Tibial artery (tissue), 4 donors: ENCODE measurements at regions not wholly inside any gene's neighbourhood (a gene's known extent, or its start where the extent isn't known, plus 50 kb on each side); places are given as distances from the start of the nearest gene placed in this dataset.

Experiments used
- DNase-seq, 2 donors: peaks; one replicate each; pipeline ENCODE4 v3.0.0-alpha.2; 2019
- H3K27ac ChIP-seq, 2 donors: fragments of 200-600 bp; sonication (generic) in 1 of 2; 1 replicate in 1 of 2; 2 replicates in 1 of 2; pipeline ENCODE4 v1.5.1; 2018 to 2019; ENCODE audit warnings: mild to moderate bottlenecking in 1 of 2
- H3K27me3 ChIP-seq, 2 donors: fragments of 200-600 bp; sonication (generic) in 1 of 2; one replicate each; pipeline versions ENCODE4 v1.5.1 to v1.6.0; 2016 to 2019
- H3K36me3 ChIP-seq, 3 donors: fragments of 200-600 bp; sonication (generic) in 2 of 3; one replicate each; pipeline ENCODE4 v1.5.1; 2016 to 2019; ENCODE audit warnings: mild to moderate bottlenecking in 2 of 3
- H3K4me1 ChIP-seq, 4 donors: fragments of 200-600 bp; sonication (generic) in 2 of 4; 1 replicate in 3 of 4; 2 replicates in 1 of 4; pipeline ENCODE4 v1.5.1; 2016 to 2019
- H3K4me3 ChIP-seq, 2 donors: fragments of 200-600 bp; sonication (generic) in 1 of 2; 1 replicate in 1 of 2; 2 replicates in 1 of 2; pipeline ENCODE4 v1.5.1; 2018 to 2019; ENCODE audit warnings: mild to moderate bottlenecking in 2 of 2
- H3K9me3 ChIP-seq, 3 donors: fragments of 200-600 bp; sonication (generic) in 1 of 3; one replicate each; pipeline ENCODE4 v1.5.1; 2016 to 2019
- CTCF ChIP-seq, 2 experiments: fragments of 200-600 bp in 1 of 2; fragments of 450-650 bp in 1 of 2; IDR thresholded peaks; one replicate each; pipeline ENCODE4 v1.5.1; 2017 to 2019; ENCODE audit warnings: antibody characterized with exemption in 2 of 2, mild to moderate bottlenecking in 1 of 2, moderate library complexity in 1 of 2
- intact Hi-C: fragments of 100-400 bp; cut with DNase I; formaldehyde crosslinking; loops from one replicate; pipeline ENCODE4 v1.15.0; 2023; ENCODE audit warnings: low total_unique reads

DNA sequence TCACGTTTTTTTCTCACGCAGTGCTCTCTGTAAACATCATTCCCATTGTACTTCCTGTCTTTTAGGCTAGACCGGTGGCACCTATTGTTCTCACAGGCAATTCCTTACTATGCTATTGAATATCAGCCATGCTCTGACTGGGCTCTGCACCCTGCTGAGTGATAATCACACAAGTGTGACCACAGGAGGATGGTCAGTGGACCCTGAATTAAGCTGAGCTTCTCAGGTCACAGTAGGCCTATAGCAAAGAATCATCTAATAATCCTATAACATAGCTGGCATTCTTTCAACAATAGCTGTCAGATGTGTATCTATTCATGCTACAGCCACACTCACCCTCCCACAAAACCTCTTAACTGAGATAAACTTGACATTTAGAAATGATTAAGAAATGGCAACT lies 2399.8 kb upstream of the TENM3 start:
- Histone ChIP-seq H3K4me3 (no peak overlapping the region), H3K27ac (no peak overlapping the region), H3K9me3 (no peaks in the 10 kb centered on the region), H3K27me3 (no peaks in the 10 kb centered on the region), H3K4me1 (no peaks in the 10 kb centered on the region), H3K36me3 (no peaks in the 10 kb centered on the region)
- intact Hi-C loops, result no loop called here
- DNase-seq, result no peak
- TF ChIP-seq CTCF (IDR thresholded peaks at IDR 0.05), result no peak

DNA sequence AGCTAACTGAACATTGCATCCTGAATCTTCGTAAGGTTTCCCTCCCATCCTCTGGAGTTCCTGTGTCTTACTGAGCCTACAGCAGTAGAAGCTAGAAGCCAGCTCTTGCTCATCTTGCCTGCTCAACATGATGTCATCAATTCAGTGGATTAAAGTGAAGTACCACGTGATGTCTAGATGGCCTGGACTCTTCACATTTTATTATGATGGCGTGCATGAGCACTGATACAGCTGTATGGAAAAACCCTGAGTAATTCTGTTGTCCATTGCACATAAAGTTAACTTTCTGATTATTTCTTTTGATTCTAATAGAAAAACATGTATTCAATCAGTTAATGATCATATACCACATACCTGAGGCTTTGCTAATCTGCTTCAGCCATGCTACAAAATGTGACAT lies 2387.7 kb upstream of the TENM3 start:
- no peaks in the 10 kb centered on the region for H3K36me3 ChIP-seq
- H3K27ac ChIP-seq, result no peak overlapping the region
- DNase-seq, result no peak
- no peaks in the 10 kb centered on the region for H3K4me1 ChIP-seq
- no peak overlapping the region for H3K4me3 ChIP-seq
- no peak for TF ChIP-seq CTCF (IDR thresholded peaks at IDR 0.05)
- H3K9me3 ChIP-seq, result peaks cover 0 to 2% (median 0%) of the 10 kb centered on the region in 3 donors
- intact Hi-C loops, result no loop called here
- no peaks in the 10 kb centered on the region for H3K27me3 ChIP-seq

- DNase-seq, result no peak
- intact Hi-C loops, result no loop called here
- H3K9me3 ChIP-seq, result peaks cover 0 to 4% (median 0%) of the 10 kb centered on the region in 3 donors
- H3K27ac ChIP-seq, result no peak overlapping the region
- no peak overlapping the region for H3K4me3 ChIP-seq
- no peak for TF ChIP-seq CTCF (IDR thresholded peaks at IDR 0.05)
- no peaks in the 10 kb centered on the region for H3K4me1 ChIP-seq
- H3K36me3 ChIP-seq, result no peaks in the 10 kb centered on the region
- no peaks in the 10 kb centered on the region for H3K27me3 ChIP-seq
Observed at GRCh38 chr4:179858221-179858620, 2385.0 kb upstream of the TENM3 start.

DNA sequence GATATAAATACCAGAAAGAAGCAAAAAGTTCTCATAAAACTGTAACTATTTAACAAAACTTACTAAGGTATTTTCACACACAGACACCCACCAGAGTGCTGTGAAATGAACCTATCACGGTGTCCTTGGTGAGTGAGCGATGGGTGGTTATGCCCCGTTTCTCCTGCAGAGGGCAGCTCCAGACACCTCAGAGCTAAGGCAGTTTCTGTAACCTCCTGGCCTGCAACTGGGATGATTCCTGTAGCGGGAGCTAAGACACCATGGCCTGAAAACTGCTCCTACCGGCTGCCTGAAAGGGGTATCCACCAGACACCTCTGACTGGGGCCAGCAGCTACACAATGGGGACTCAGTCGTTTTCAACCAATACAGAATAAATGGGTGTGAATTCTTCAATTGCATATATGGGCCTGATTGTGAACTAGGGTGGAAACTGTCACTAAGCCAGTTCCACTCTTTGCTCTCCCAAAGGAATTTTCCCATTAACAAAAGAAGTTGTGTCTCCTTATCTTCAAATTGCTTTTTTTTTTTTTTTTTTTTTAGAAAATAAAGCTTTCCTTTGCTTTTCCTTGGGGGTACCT lies 2375.8 kb upstream of the TENM3 start:
- Histone ChIP-seq H3K27ac (no peak overlapping the region), H3K4me3 (no peak overlapping the region), H3K9me3 (no peaks in the 10 kb centered on the region), H3K27me3 (no peaks in the 10 kb centered on the region), H3K36me3 (no peaks in the 10 kb centered on the region), H3K4me1 (no peaks in the 10 kb centered on the region)
- no peak for TF ChIP-seq CTCF (IDR thresholded peaks at IDR 0.05)
- DNase-seq, result no peak
- intact Hi-C loops, result no loop called here

DNA sequence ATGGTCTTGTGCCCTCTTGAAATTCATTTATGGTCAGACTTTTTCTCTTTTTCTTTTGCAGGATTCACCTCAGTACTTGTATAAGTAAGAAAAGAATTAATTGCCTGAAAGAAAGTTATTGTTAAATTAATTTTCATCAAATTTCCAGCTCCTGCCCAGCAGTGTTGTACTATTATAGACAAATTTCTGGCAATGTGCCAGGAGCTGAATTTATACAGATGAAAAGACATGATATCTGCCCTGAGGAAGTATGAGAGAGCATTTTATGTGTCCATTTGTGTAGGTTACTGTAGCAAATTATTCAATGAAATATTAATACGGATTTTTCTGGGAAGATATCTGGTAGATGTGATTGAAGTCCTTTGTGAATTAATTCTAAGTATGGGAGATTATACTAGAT lies 2371.5 kb upstream of the TENM3 start:
- Histone ChIP-seq H3K9me3 (no peaks in the 10 kb centered on the region), H3K4me3 (no peak overlapping the region), H3K4me1 (no peaks in the 10 kb centered on the region), H3K36me3 (no peaks in the 10 kb centered on the region), H3K27me3 (no peaks in the 10 kb centered on the region), H3K27ac (no peak overlapping the region)
- TF ChIP-seq CTCF (IDR thresholded peaks at IDR 0.05), result no peak
- intact Hi-C loops, result no loop called here
- no peak for DNase-seq

- intact Hi-C loops, result no loop called here
- no peak for TF ChIP-seq CTCF (IDR thresholded peaks at IDR 0.05)
- Histone ChIP-seq H3K27me3 (no peaks in the 10 kb centered on the region), H3K4me3 (no peak overlapping the region), H3K9me3 (no peaks in the 10 kb centered on the region), H3K27ac (no peak overlapping the region), H3K4me1 (no peaks in the 10 kb centered on the region), H3K36me3 (no peaks in the 10 kb centered on the region)
- DNase-seq, result no peak
Observed at GRCh38 chr4:179872755-179873154, 2370.4 kb upstream of the TENM3 start.
